HG02759 (cell line): ENCODE measurements at regions not wholly inside any gene's neighbourhood (a gene's known extent, or its start where the extent isn't known, plus 50 kb on each side); places are given as distances from the start of the nearest gene placed in this dataset.

Experiments used
- ATAC-seq: cut with Tn5 transposase; IDR thresholded peaks from one replicate; pipeline ENCODE4 v1.9.1; 2021; ENCODE audit warnings: mild to moderate bottlenecking, moderate library complexity; ENCODE audit not compliant: unreplicated experiment

GRCh38 chr4:187176261-187176910 lies 452.7 kb upstream of the FAT1 start:
- no peak for ATAC-seq

- ATAC-seq, result no peak
Measured at GRCh38 chr4:187178084-187178483, 454.4 kb upstream of the FAT1 start.

- ATAC-seq, result no peak
Measured at GRCh38 chr4:187178587-187178986, 454.9 kb upstream of the FAT1 start.

- no peak for ATAC-seq
Measured at GRCh38 chr4:187179086-187180058, 455.7 kb upstream of the FAT1 start.

DNA sequence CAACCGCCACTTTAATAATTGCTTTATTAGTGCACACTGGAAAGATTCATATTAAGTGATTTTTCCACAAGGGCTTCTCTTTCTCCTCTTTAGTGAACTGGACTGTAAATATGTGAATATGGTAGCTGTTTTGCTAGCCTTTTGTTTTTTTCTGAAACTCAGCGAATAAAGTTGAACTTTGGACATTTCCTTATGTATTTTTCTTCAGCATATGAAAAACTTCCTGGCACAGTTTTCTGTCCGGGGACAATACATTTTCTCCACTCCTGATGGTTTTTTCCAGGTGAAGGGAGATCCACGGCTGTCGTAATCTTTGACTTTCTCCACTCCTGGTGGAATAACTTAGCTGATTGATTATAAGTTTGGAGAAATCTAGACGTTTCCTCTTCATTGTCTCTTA lies 457.4 kb upstream of the FAT1 start:
- no peak for ATAC-seq

- no peak for ATAC-seq
Measured at GRCh38 chr4:187183346-187183745, 459.7 kb upstream of the FAT1 start.

DNA sequence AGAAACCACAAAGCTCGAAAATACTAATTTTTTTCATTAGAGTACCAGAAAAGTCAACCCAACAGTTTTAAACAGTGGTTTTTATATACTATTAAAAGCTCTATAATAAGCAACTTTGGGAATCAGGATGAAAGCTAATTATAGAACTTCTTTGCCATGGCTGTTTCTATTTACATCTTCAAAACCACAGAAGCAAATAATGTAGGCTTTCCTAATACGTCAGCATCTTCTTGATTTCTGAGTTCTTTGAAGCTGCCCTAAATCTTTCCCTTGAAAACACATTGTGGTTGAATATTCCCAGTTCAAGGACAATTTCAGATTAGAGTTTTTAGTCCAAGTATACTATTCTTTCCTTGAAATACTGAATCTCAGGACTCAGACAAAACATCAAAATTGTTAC lies 460.2 kb upstream of the FAT1 start:
- ATAC-seq, result no peak

GRCh38 chr4:187184508-187184907 lies 460.9 kb upstream of the FAT1 start:
- ATAC-seq, result no peak

GRCh38 chr4:187188118-187188517 lies 464.5 kb upstream of the FAT1 start:
- ATAC-seq, result no peak

GRCh38 chr4:187188741-187189140 lies 465.1 kb upstream of the FAT1 start:
- ATAC-seq, result no peak

- ATAC-seq, result no peak
Measured at GRCh38 chr4:187190390-187190789, 466.7 kb upstream of the FAT1 start.

DNA sequence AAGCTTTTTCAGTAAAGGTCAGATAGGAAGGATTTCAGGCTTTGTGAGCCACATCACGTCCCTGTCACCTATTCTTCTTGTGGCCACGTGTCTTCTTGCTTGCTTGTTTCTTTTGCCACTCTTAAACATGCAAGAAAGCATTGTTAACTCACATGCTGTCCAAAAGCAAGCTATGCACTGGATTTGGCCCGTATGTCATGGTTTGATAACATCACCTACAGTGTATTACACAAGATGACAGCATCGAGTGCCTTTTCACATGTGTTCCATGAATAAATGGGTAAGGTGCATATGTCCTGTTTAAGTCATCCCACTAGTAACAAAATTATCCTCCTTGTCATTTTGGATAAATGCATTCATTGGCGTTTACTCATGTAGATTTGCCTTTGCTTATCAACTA lies 468.0 kb upstream of the FAT1 start:
- ATAC-seq, result no peak

- ATAC-seq, result no peak
Measured at GRCh38 chr4:187192266-187192665, 468.6 kb upstream of the FAT1 start.

DNA sequence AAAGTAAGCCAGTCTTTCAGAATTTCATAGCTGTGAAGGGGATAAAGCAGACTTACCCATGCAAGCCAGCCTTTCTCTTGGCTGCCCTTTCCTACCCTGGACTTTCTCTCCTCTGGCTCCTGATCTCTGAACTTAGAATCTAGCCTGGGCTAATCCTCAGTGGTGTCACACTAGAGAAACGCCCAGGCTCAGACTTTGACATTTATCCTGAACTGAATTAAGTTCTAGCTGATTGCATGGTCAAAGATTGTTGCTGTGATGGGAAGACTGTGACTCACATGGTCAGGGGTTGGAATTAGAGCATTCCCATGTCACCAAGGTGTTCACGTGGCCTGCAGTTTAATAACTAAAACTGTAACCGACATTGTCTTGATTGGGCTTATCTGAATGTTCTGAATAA lies 469.5 kb upstream of the FAT1 start:
- ATAC-seq, result no peak

GRCh38 chr4:187204389-187204918 lies 480.8 kb upstream of the FAT1 start:
- ATAC-seq, result no peak

- no peak for ATAC-seq
Measured at GRCh38 chr4:187207931-187208330, 484.3 kb upstream of the FAT1 start.

GRCh38 chr4:187208651-187209050 lies 485.0 kb upstream of the FAT1 start:
- ATAC-seq, result no peak

- ATAC-seq, result no peak
Measured at GRCh38 chr4:187209921-187210613, 486.4 kb upstream of the FAT1 start.

DNA sequence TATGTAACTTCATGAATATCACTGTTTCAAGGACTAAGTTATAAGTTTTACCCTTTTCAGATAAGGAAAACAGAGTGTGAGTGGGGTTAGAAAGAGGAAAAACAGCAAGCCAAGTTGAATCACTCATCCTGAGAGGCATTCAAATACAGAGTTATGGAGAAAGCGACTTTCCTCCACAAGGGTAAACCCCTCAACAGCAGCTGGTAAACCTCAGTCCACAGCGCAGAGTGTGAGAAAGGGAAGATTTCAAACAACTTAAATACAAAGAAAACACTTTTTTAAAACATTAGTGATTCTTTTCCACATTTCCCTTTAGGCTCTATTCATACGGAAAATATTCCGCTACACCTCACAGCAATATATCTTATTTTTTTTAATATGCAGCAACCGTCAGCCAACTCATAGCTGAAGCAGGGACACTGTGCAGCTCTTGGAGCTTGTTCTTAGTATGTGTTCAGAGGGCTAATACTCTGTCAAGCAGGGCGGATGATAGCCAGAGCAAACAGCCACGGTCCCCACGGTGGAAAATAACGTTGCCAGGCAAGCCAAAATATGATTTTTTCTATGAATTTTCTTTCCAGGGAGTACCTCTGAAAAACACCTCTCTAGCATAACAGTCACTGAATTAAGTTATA lies 488.9 kb upstream of the FAT1 start:
- ATAC-seq, result no peak

- no peak for ATAC-seq
Measured at GRCh38 chr4:187215438-187215837, 491.8 kb upstream of the FAT1 start.

GRCh38 chr4:187218705-187219245 lies 495.1 kb upstream of the FAT1 start:
- no peak for ATAC-seq
